ENCODE measurements at regions not wholly inside any gene's neighbourhood (a gene's known extent, or its start where the extent isn't known, plus 50 kb on each side); places are given as distances from the start of the nearest gene placed in this dataset.
A peak's percentile ranks its signal among the peaks of the same experiment; 100 is the strongest.

GRCh38 chr20:6590891-6591637 lies 176.4 kb upstream of the BMP2 start:
- ATAC-seq (ENCODE audit: insufficient read depth, low FRiP score) (peak; percentile 47), DNase-seq (no peak)
- Histone ChIP-seq H3K4me1 (ENCODE audit: control insufficient read depth in 5 of 5, insufficient read depth in 5 of 5, low read length in 5 of 5) (peaks cover 0 to 24% (median 5%) of the 10 kb centered on the region in 5 donors), H3K27me3 (ENCODE audit: control insufficient read depth in 3 of 3, insufficient read depth in 3 of 3, low read length in 2 of 3) (no peaks in the 10 kb centered on the region), H3K9ac (ENCODE audit: insufficient read depth in 1 of 2, low read length in 2 of 2) (no peak overlapping the region), H3K36me3 (ENCODE audit: control insufficient read depth in 4 of 4, insufficient read depth in 4 of 4, low read length in 4 of 4) (no peaks in the 10 kb centered on the region), H3K9me3 (ENCODE audit: control insufficient read depth in 4 of 4, insufficient read depth in 3 of 4, low read length in 3 of 4) (peaks cover 0 to 2% (median 0%) of the 10 kb centered on the region in 4 donors), H3K4me3 (no peak overlapping the region), H3K27ac (ENCODE audit: low read depth in 1 of 2, low read length in 1 of 2) (no peak overlapping the region)
- TF ChIP-seq, protein P1, sequence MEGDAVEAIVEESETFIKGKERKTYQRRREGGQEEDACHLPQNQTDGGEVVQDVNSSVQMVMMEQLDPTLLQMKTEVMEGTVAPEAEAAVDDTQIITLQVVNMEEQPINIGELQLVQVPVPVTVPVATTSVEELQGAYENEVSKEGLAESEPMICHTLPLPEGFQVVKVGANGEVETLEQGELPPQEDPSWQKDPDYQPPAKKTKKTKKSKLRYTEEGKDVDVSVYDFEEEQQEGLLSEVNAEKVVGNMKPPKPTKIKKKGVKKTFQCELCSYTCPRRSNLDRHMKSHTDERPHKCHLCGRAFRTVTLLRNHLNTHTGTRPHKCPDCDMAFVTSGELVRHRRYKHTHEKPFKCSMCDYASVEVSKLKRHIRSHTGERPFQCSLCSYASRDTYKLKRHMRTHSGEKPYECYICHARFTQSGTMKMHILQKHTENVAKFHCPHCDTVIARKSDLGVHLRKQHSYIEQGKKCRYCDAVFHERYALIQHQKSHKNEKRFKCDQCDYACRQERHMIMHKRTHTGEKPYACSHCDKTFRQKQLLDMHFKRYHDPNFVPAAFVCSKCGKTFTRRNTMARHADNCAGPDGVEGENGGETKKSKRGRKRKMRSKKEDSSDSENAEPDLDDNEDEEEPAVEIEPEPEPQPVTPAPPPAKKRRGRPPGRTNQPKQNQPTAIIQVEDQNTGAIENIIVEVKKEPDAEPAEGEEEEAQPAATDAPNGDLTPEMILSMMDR (IDR thresholded peaks at IDR 0.05; ENCODE audit: control extremely low read depth, extremely low read depth), result no peak
- WGBS, 2 donors, result 50 to 70% methylated on average over 8 of the region's 8 CpGs

DNA sequence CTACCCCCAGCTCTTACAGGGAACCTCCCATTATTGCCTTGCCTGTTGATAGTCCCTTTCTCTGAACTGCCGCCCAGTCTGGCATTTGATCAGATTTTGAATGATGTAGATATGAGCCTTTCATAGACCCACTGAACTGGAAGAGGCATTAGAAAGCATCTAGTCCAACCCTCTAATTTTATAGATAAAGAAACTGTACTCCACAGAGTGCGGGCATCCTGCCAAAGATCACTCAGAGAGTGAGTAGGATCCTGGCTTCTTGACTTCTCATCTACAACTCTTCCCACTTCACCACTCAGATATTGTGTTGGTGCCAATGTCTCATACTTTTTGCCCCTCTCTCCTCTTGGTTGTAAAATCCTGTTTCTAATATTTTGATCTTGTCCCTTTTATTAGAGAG lies 179.2 kb upstream of the BMP2 start:
- Histone ChIP-seq H3K9me3 (ENCODE audit: control insufficient read depth in 4 of 4, insufficient read depth in 3 of 4, low read length in 3 of 4) (peaks cover 0 to 2% (median 0%) of the 10 kb centered on the region in 4 donors), H3K4me1 (ENCODE audit: control insufficient read depth in 5 of 5, insufficient read depth in 5 of 5, low read length in 5 of 5) (peaks cover 0 to 22% (median 2%) of the 10 kb centered on the region in 5 donors), H3K4me3 (no peak overlapping the region), H3K27ac (ENCODE audit: low read depth in 1 of 2, low read length in 1 of 2) (no peak overlapping the region), H3K36me3 (ENCODE audit: control insufficient read depth in 4 of 4, insufficient read depth in 4 of 4, low read length in 4 of 4) (no peaks in the 10 kb centered on the region), H3K27me3 (ENCODE audit: control insufficient read depth in 3 of 3, insufficient read depth in 3 of 3, low read length in 2 of 3) (no peaks in the 10 kb centered on the region), H3K9ac (ENCODE audit: insufficient read depth in 1 of 2, low read length in 2 of 2) (no peak overlapping the region)
- TF ChIP-seq, protein P1 (IDR thresholded peaks at IDR 0.05; ENCODE audit: control extremely low read depth, extremely low read depth), result no peak
- WGBS, 2 donors, result 63 to 91% methylated on average over 2 of the region's 2 CpGs
- no peak for ATAC-seq (ENCODE audit: insufficient read depth, low FRiP score)
- peak; percentile 39 to 61 (median 60) for DNase-seq

- H3K4me1 ChIP-seq (ENCODE audit: control insufficient read depth in 5 of 5, insufficient read depth in 5 of 5, low read length in 5 of 5), result peaks cover 0 to 30% (median 4%) of the 10 kb centered on the region in 5 donors
- no peak overlapping the region for H3K27ac ChIP-seq (ENCODE audit: low read depth in 1 of 2, low read length in 1 of 2)
- peak; percentile 45 to 87 (median 85) for DNase-seq
- no peaks in the 10 kb centered on the region for H3K9me3 ChIP-seq (ENCODE audit: control insufficient read depth in 4 of 4, insufficient read depth in 3 of 4, low read length in 3 of 4)
- TF ChIP-seq, protein P1 (IDR thresholded peaks at IDR 0.05; ENCODE audit: control extremely low read depth, extremely low read depth), result no peak
- H3K9ac ChIP-seq (ENCODE audit: insufficient read depth in 1 of 2, low read length in 2 of 2), result no peak overlapping the region
- H3K4me3 ChIP-seq, result no peak overlapping the region
- WGBS, 2 donors, result 65 to 67% methylated on average over 6 of the region's 6 CpGs
- H3K27me3 ChIP-seq (ENCODE audit: control insufficient read depth in 3 of 3, insufficient read depth in 3 of 3, low read length in 2 of 3), result no peaks in the 10 kb centered on the region
- no peaks in the 10 kb centered on the region for H3K36me3 ChIP-seq (ENCODE audit: control insufficient read depth in 4 of 4, insufficient read depth in 4 of 4, low read length in 4 of 4)
- ATAC-seq (ENCODE audit: insufficient read depth, low FRiP score), result peak; percentile 53
Measured at GRCh38 chr20:6583134-6583738, 184.2 kb upstream of the BMP2 start.
